ENCODE measurements at regions not wholly inside any gene's neighbourhood (a gene's known extent, or its start where the extent isn't known, plus 50 kb on each side); places are given as distances from the start of the nearest gene placed in this dataset.
A peak's percentile ranks its signal among the peaks of the same experiment; 100 is the strongest.

DNA sequence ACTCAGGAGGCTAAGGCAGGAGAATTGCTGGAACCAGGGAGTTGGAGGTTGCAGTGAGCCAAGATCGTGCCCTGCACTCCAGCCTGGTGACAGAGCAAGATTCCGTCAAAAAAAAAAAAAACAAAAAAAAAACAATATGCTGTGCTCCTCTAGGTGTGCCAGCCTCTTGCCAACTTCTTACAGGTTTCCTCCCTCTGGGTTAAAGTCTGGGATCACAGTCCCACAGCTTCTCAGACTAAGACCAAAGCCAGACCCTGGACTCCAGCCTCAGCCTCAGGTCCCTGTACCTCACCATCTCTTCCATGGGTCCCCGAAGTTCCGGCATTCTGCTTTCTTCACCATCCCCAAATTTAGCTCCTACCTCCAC is 180.8 kb upstream of the MVB12B start:
- no peaks in the 10 kb centered on the region for H3K27me3 ChIP-seq (ENCODE audit: control insufficient read depth in 4 of 4, insufficient read depth in 4 of 4, low read length in 3 of 4)
- no peak for DNase-seq (ENCODE audit: low spot score)
- H3K27ac ChIP-seq (ENCODE audit: low read depth in 1 of 2, low read length in 2 of 2) = no peak overlapping the region
- H3K4me1 ChIP-seq (ENCODE audit: control insufficient read depth in 4 of 4, insufficient read depth in 4 of 4, low read length in 3 of 4) = peaks cover 0 to 14% (median 4%) of the 10 kb centered on the region in 4 donors
- no peaks in the 10 kb centered on the region for H3K9me3 ChIP-seq (ENCODE audit: control insufficient read depth in 4 of 4, low read length in 3 of 4)
- H3K36me3 ChIP-seq (ENCODE audit: control insufficient read depth in 4 of 4, insufficient read depth in 3 of 4, low read depth in 1 of 4, low read length in 3 of 4) = no peaks in the 10 kb centered on the region
- WGBS = 87% methylated on average over 4 of the region's 4 CpGs
- no peak overlapping the region for H3K4me3 ChIP-seq (ENCODE audit: low read depth in 1 of 3, low read length in 3 of 3)
- TF ChIP-seq, protein P1, sequence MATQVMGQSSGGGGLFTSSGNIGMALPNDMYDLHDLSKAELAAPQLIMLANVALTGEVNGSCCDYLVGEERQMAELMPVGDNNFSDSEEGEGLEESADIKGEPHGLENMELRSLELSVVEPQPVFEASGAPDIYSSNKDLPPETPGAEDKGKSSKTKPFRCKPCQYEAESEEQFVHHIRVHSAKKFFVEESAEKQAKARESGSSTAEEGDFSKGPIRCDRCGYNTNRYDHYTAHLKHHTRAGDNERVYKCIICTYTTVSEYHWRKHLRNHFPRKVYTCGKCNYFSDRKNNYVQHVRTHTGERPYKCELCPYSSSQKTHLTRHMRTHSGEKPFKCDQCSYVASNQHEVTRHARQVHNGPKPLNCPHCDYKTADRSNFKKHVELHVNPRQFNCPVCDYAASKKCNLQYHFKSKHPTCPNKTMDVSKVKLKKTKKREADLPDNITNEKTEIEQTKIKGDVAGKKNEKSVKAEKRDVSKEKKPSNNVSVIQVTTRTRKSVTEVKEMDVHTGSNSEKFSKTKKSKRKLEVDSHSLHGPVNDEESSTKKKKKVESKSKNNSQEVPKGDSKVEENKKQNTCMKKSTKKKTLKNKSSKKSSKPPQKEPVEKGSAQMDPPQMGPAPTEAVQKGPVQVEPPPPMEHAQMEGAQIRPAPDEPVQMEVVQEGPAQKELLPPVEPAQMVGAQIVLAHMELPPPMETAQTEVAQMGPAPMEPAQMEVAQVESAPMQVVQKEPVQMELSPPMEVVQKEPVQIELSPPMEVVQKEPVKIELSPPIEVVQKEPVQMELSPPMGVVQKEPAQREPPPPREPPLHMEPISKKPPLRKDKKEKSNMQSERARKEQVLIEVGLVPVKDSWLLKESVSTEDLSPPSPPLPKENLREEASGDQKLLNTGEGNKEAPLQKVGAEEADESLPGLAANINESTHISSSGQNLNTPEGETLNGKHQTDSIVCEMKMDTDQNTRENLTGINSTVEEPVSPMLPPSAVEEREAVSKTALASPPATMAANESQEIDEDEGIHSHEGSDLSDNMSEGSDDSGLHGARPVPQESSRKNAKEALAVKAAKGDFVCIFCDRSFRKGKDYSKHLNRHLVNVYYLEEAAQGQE (IDR thresholded peaks at IDR 0.05) = no peak
- TF ChIP-seq EGR1 (IDR thresholded peaks at IDR 0.05; ENCODE audit: low read depth in 2 of 2) (no peak), FOXA2 (IDR thresholded peaks at IDR 0.05) (no peak), HNF4A (conservative IDR thresholded peaks at IDR 0.05) (no peak), RXRA (IDR thresholded peaks at IDR 0.05) (no peak), TAF1 (conservative IDR thresholded peaks at IDR 0.05) (no peak), FOXA1 (IDR thresholded peaks at IDR 0.05) (no peak), JUND (IDR thresholded peaks at IDR 0.05) (no peak), GABPA (IDR thresholded peaks at IDR 0.05 in 1 of 2, conservative IDR thresholded peaks at IDR 0.05 in 1 of 2) (no peak)
- TF ChIP-seq, protein P2, sequence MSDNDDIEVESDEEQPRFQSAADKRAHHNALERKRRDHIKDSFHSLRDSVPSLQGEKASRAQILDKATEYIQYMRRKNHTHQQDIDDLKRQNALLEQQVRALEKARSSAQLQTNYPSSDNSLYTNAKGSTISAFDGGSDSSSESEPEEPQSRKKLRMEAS (IDR thresholded peaks at IDR 0.05) = no peak
- TF ChIP-seq, protein P3, sequence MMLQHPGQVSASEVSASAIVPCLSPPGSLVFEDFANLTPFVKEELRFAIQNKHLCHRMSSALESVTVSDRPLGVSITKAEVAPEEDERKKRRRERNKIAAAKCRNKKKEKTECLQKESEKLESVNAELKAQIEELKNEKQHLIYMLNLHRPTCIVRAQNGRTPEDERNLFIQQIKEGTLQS (IDR thresholded peaks at IDR 0.05) = no peak
- TF ChIP-seq, protein P4, sequence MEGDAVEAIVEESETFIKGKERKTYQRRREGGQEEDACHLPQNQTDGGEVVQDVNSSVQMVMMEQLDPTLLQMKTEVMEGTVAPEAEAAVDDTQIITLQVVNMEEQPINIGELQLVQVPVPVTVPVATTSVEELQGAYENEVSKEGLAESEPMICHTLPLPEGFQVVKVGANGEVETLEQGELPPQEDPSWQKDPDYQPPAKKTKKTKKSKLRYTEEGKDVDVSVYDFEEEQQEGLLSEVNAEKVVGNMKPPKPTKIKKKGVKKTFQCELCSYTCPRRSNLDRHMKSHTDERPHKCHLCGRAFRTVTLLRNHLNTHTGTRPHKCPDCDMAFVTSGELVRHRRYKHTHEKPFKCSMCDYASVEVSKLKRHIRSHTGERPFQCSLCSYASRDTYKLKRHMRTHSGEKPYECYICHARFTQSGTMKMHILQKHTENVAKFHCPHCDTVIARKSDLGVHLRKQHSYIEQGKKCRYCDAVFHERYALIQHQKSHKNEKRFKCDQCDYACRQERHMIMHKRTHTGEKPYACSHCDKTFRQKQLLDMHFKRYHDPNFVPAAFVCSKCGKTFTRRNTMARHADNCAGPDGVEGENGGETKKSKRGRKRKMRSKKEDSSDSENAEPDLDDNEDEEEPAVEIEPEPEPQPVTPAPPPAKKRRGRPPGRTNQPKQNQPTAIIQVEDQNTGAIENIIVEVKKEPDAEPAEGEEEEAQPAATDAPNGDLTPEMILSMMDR (IDR thresholded peaks at IDR 0.05; ENCODE audit: low read depth, low read length, missing input control) = no peak
- H3K9ac ChIP-seq (ENCODE audit: low read depth in 1 of 2, low read length in 2 of 2) = no peak overlapping the region

DNA sequence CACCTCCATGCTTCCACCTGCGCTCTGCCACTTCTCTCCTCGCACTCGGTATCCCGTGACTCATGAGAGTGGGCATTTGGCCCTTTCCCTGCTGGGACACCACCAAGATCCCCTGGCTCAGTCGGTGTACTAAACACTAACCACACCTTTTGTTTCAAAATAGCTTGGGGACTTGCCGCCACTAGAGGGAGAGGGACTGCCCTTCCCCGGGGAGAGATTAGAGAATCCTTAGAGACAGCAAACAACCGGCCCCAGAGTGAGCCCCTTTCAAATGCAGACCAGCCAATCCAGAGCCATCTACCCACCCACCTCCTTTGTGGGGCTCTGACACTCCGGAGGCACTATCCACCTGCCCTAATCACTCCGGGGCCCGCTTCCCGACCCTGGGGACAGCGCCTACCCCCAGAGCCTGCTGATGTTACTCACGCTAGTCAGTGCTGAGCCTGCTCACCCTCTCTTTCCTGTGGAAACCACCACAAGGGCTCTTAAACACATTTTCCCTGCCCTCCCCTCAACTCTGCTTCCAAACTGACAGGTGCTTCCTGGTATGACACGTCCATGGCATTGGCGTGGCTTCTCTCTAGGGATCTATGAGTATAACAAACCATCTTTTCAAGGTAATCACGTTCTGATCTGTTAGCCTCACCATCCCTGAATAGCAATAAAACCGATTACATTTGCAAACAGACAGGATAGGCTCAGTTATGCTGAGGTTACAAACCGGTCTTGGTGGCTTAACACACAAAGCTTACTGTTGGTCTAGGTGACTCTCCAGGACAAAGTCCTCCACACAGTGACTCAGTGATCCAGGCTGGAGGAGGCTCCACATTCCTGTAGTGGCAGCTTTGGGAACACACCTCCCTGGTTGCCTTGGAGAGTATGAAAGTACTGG is 180.1 kb upstream of the MVB12B start:
- H3K4me1 ChIP-seq (ENCODE audit: control insufficient read depth in 4 of 4, insufficient read depth in 4 of 4, low read length in 3 of 4) = peaks cover 4 to 21% (median 9%) of the 10 kb centered on the region in 4 donors
- H3K27ac ChIP-seq (ENCODE audit: low read depth in 1 of 2, low read length in 2 of 2) = no peak overlapping the region
- WGBS = 46% methylated on average over 19 of the region's 19 CpGs
- peak; percentile 33 for DNase-seq (ENCODE audit: low spot score)
- H3K36me3 ChIP-seq (ENCODE audit: control insufficient read depth in 4 of 4, insufficient read depth in 3 of 4, low read depth in 1 of 4, low read length in 3 of 4) = no peaks in the 10 kb centered on the region
- TF ChIP-seq RXRA (IDR thresholded peaks at IDR 0.05) (no peak), EGR1 (IDR thresholded peaks at IDR 0.05; ENCODE audit: low read depth in 2 of 2) (no peak), RAD21 (IDR thresholded peaks at IDR 0.05) (peak; percentile 37 to 73), HNF4A (conservative IDR thresholded peaks at IDR 0.05) (peak; percentile 32 to 53), NR2F2 (IDR thresholded peaks at IDR 0.05) (no peak), SP1 (IDR thresholded peaks at IDR 0.05) (peak; percentile 40)
- TF ChIP-seq, protein P1 (IDR thresholded peaks at IDR 0.05) = no peak
- TF ChIP-seq, protein P4 (IDR thresholded peaks at IDR 0.05; ENCODE audit: low read depth, low read length, missing input control) = peak; percentile 39
- TF ChIP-seq, protein P5, sequence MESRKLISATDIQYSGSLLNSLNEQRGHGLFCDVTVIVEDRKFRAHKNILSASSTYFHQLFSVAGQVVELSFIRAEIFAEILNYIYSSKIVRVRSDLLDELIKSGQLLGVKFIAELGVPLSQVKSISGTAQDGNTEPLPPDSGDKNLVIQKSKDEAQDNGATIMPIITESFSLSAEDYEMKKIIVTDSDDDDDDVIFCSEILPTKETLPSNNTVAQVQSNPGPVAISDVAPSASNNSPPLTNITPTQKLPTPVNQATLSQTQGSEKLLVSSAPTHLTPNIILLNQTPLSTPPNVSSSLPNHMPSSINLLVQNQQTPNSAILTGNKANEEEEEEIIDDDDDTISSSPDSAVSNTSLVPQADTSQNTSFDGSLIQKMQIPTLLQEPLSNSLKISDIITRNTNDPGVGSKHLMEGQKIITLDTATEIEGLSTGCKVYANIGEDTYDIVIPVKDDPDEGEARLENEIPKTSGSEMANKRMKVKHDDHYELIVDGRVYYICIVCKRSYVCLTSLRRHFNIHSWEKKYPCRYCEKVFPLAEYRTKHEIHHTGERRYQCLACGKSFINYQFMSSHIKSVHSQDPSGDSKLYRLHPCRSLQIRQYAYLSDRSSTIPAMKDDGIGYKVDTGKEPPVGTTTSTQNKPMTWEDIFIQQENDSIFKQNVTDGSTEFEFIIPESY (IDR thresholded peaks at IDR 0.05) = no peak
- H3K4me3 ChIP-seq (ENCODE audit: low read depth in 1 of 3, low read length in 3 of 3) = no peak overlapping the region
- no peak overlapping the region for H3K9ac ChIP-seq (ENCODE audit: low read depth in 1 of 2, low read length in 2 of 2)
- H3K27me3 ChIP-seq (ENCODE audit: control insufficient read depth in 4 of 4, insufficient read depth in 4 of 4, low read length in 3 of 4) = no peaks in the 10 kb centered on the region
- H3K9me3 ChIP-seq (ENCODE audit: control insufficient read depth in 4 of 4, low read length in 3 of 4) = no peaks in the 10 kb centered on the region
